Tibial nerve (tissue), 4 donors: ENCODE measurements at regions not wholly inside any gene's neighbourhood (a gene's known extent, or its start where the extent isn't known, plus 50 kb on each side); places are given as distances from the start of the nearest gene placed in this dataset.

Source experiments
- DNase-seq, 2 donors: peaks; one replicate each; pipeline ENCODE4 v3.0.0-alpha.2; 2019; ENCODE audit warnings: low spot score in 2 of 2
- H3K27ac ChIP-seq, 4 donors: fragments of 200-600 bp; sonication (generic) in 3 of 4; one replicate each; pipeline ENCODE4 v1.5.1; 2017 to 2019; ENCODE audit warnings: mild to moderate bottlenecking in 1 of 4
- H3K27me3 ChIP-seq, 2 donors: fragments of 200-600 bp; sonication (generic) in 1 of 2; one replicate each; pipeline versions ENCODE4 v1.5.1 to v1.6.0; 2017 to 2019
- H3K36me3 ChIP-seq, 3 donors: fragments of 200-600 bp; sonication (generic); one replicate each; pipeline ENCODE4 v1.5.1; 2018 to 2019
- H3K4me1 ChIP-seq, 4 donors: fragments of 200-600 bp; sonication (generic) in 3 of 4; one replicate each; pipeline ENCODE4 v1.5.1; 2017 to 2019
- H3K4me3 ChIP-seq, 4 donors: fragments of 200-600 bp; sonication (generic) in 3 of 4; one replicate each; pipeline ENCODE4 v1.5.1; 2017 to 2019; ENCODE audit warnings: mild to moderate bottlenecking in 1 of 4, moderate library complexity in 1 of 4
- H3K9me3 ChIP-seq, 4 donors: fragments of 200-600 bp; sonication (generic) in 3 of 4; one replicate each; pipeline ENCODE4 v1.5.1; 2017 to 2019
- EP300 ChIP-seq, 2 donors: sonication (generic); formaldehyde crosslinking; IDR thresholded peaks; one replicate each; pipeline ENCODE4 v1.6.1; 2017; ENCODE audit warnings: antibody characterized with exemption in 2 of 2, mild to moderate bottlenecking in 1 of 2
- POLR2A ChIP-seq, 2 donors: fragments of 450-650 bp; IDR thresholded peaks; one replicate each; pipeline ENCODE4 v1.6.1; 2017; ENCODE audit warnings: antibody characterized with exemption in 2 of 2, mild to moderate bottlenecking in 2 of 2, moderate library complexity in 2 of 2
- WGBS, 2 donors: methylation state at CpG; one replicate each; pipeline ENCODE4 v1.1.5; 2018; 5-methylcytosine and 5-hydroxymethylcytosine counted together
- TF ChIP-seq, protein P1 (sequence below), 5 experiments: fragments of 200-600 bp in 3 of 5; fragments of 450-650 bp in 2 of 5; sonication (generic) in 3 of 5; IDR thresholded peaks; one replicate each; pipeline ENCODE4 v1.5.1; 2016 to 2019; ENCODE audit warnings: antibody characterized with exemption in 5 of 5, mild to moderate bottlenecking in 3 of 5, moderate library complexity in 2 of 5

DNA sequence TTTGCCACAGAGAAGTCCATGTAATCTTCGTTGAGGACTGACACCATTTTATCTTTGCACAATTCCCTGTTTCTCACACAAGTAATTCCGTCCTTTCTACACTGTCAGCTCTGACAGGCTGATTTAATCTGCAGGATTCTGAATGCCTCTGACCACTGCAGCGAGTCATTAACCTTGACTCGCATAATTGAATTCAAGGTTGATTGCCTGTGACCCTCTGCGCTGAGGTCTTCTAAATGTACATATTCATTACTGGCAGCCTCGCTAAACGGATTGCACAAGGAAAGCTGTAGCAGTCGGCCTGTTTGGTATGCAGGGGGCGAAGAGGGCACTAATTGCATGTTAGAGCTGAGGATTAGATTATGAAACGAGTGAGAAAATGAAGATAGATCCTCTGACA, 147.8 kb downstream of the SHOX2 start:
- Histone ChIP-seq H3K36me3 (no peaks in the 10 kb centered on the region), H3K27me3 (no peaks in the 10 kb centered on the region), H3K4me1 (no peaks in the 10 kb centered on the region), H3K9me3 (no peaks in the 10 kb centered on the region), H3K4me3 (no peak overlapping the region), H3K27ac (no peak overlapping the region)
- 43 to 44% methylated on average over 10 of the region's 10 CpGs for WGBS, 2 donors
- DNase-seq, result no peak
- TF ChIP-seq EP300 (IDR thresholded peaks at IDR 0.05) (no peak), POLR2A (IDR thresholded peaks at IDR 0.05) (no peak)
- TF ChIP-seq, protein P1, sequence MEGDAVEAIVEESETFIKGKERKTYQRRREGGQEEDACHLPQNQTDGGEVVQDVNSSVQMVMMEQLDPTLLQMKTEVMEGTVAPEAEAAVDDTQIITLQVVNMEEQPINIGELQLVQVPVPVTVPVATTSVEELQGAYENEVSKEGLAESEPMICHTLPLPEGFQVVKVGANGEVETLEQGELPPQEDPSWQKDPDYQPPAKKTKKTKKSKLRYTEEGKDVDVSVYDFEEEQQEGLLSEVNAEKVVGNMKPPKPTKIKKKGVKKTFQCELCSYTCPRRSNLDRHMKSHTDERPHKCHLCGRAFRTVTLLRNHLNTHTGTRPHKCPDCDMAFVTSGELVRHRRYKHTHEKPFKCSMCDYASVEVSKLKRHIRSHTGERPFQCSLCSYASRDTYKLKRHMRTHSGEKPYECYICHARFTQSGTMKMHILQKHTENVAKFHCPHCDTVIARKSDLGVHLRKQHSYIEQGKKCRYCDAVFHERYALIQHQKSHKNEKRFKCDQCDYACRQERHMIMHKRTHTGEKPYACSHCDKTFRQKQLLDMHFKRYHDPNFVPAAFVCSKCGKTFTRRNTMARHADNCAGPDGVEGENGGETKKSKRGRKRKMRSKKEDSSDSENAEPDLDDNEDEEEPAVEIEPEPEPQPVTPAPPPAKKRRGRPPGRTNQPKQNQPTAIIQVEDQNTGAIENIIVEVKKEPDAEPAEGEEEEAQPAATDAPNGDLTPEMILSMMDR (IDR thresholded peaks at IDR 0.05), result no peak

DNA sequence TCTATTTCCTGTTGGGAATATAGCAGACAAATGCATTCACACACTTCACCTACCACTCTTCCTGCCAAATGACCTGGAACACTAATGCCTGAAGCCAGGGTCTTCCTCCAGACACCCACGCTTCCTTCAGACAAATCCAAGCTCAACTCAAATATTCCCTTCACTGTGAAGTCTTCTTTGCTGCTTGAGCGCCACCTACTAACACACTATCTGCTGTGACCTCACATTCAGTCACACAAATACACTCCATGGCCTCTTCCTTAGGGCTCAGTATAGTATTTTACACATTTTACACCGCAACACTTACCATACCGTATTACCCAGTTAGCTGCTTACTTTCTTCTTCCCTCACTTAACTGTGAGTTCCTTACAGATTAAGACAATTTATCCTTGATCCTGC, 149.4 kb downstream of the SHOX2 start:
- no peak for TF ChIP-seq POLR2A (IDR thresholded peaks at IDR 0.05)
- no peak for TF ChIP-seq EP300 (IDR thresholded peaks at IDR 0.05)
- TF ChIP-seq, protein P1 (IDR thresholded peaks at IDR 0.05), result no peak
- H3K27ac ChIP-seq, result no peak overlapping the region
- WGBS, 2 donors, result 81 to 90% methylated on average over 4 of the region's 4 CpGs
- H3K4me1 ChIP-seq, result no peaks in the 10 kb centered on the region
- H3K27me3 ChIP-seq, result no peaks in the 10 kb centered on the region
- H3K36me3 ChIP-seq, result no peaks in the 10 kb centered on the region
- DNase-seq, result no peak
- no peak overlapping the region for H3K4me3 ChIP-seq
- H3K9me3 ChIP-seq, result no peaks in the 10 kb centered on the region

DNA sequence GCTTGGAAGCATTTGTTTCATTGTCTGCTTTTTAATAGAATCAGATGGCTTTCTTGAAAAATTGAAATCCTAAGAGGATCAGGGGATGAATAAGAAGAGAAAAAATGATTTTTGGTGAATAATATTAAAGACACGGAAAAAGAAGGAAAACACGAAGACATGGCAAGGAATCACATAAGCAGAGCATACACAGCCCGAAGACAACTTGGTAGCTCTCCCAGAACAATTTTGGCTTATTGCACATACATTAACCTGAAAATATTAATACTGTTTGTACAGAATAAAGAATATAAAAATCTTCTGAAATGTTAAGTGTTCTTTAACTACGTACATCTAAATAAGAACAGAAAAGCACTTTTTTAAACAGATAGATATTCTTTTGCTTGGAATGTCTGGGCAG, 150.0 kb downstream of the SHOX2 start:
- TF ChIP-seq, protein P1 (IDR thresholded peaks at IDR 0.05), result no peak
- TF ChIP-seq EP300 (IDR thresholded peaks at IDR 0.05) (no peak), POLR2A (IDR thresholded peaks at IDR 0.05) (no peak)
- Histone ChIP-seq H3K9me3 (no peaks in the 10 kb centered on the region), H3K36me3 (no peaks in the 10 kb centered on the region), H3K4me3 (no peak overlapping the region), H3K27ac (no peak overlapping the region), H3K27me3 (no peaks in the 10 kb centered on the region), H3K4me1 (no peaks in the 10 kb centered on the region)
- 83 to 90% methylated on average over 4 of the region's 4 CpGs for WGBS, 2 donors
- no peak for DNase-seq

DNA sequence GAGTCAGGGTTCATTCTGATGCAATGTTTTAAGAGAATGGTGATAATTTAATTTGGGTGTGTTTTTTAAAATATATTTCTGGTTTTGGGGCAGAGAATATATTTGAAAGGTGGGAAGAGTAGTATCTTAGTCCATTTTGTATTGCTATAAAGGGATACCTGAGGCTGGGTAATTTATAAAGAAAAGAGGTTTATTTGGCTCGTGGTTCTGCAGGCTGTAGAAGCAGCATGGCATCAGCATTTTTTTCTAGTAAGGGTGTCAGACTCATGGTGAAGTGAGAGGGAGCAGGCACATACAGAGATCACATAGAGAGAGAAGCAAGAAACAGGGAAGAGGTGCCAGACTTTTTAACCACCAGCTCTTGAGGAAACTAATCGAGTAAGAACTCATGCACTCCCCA, 152.7 kb downstream of the SHOX2 start:
- 64 to 75% methylated on average over 2 of the region's 2 CpGs for WGBS, 2 donors

DNA sequence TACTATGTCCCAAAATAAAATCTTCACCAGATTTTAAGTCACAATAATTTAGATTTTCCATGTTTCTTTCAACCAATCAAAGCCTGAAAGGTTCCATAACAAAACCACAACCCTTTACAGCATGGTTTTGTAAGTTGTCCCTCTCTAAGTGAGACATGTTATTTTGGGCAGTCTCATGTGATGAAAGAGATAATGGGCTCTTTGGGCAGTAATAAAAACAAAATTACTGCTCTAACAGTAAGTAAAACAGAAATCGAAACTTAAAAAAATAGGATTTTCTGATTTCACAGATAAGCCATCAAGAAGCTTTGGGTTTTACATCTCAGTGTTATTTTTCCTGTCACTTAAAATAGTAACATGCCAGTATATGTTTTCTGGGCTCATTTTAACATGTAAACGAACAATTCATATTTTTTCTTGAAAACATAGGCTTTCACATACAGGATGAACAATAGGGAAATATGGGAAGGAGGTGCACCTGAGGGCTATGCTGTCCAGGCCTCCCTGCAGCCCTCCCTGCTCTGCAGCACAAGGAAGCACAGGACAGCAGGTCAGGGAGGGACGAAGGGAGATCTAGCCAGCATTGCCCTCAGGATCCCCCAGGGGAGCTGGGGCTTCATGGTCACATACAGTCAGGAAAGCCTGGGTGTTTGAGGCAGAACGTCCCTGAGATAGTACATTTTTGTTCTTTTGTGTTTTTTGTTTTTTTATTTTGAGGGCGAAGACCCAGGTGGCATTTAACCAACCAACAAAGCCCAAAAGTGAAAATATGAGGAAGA, 157.4 kb downstream of the SHOX2 start:
- no peaks in the 10 kb centered on the region for H3K27me3 ChIP-seq
- no peaks in the 10 kb centered on the region for H3K36me3 ChIP-seq
- TF ChIP-seq POLR2A (IDR thresholded peaks at IDR 0.05), result no peak
- no peak for TF ChIP-seq EP300 (IDR thresholded peaks at IDR 0.05)
- TF ChIP-seq, protein P1 (IDR thresholded peaks at IDR 0.05), result no peak
- no peaks in the 10 kb centered on the region for H3K9me3 ChIP-seq
- WGBS, 2 donors, result 40 to 48% methylated on average over 5 of the region's 5 CpGs
- H3K27ac ChIP-seq, result no peak overlapping the region
- peaks cover 0 to 9% (median 0%) of the 10 kb centered on the region in 4 donors for H3K4me1 ChIP-seq
- DNase-seq, result no peak
- H3K4me3 ChIP-seq, result no peak overlapping the region

More for the DNA sequence above, 152.7 kb downstream of the SHOX2 start:
- Histone ChIP-seq H3K27me3 (no peaks in the 10 kb centered on the region), H3K4me3 (no peak overlapping the region), H3K9me3 (no peaks in the 10 kb centered on the region), H3K27ac (no peak overlapping the region), H3K36me3 (no peaks in the 10 kb centered on the region), H3K4me1 (peaks cover 0 to 9% (median 0%) of the 10 kb centered on the region in 4 donors)
- no peak for DNase-seq
- TF ChIP-seq, protein P1 (IDR thresholded peaks at IDR 0.05), result no peak
- no peak for TF ChIP-seq POLR2A (IDR thresholded peaks at IDR 0.05)
- no peak for TF ChIP-seq EP300 (IDR thresholded peaks at IDR 0.05)
